Mucosa of descending colon (tissue), 3 donors: ENCODE measurements at regions not wholly inside any gene's neighbourhood (a gene's known extent, or its start where the extent isn't known, plus 50 kb on each side); places are given as distances from the start of the nearest gene placed in this dataset.

Experiments
- ATAC-seq: fragments of 200-7000 bp; cut with Tn5 transposase; one replicate; pipeline ENCODE4 v1.9.1; 2020; ENCODE audit warnings: mild to moderate bottlenecking, moderate library complexity
- DNase-seq, 3 donors: peaks; one replicate each; pipeline ENCODE4 v3.0.0-alpha.2; 2020
- H3K36me3 ChIP-seq: fragments of 200-600 bp; one replicate; pipeline ENCODE4 v1.8.0; 2021; ENCODE audit warnings: low read depth, mild to moderate bottlenecking
- H3K4me1 ChIP-seq: fragments of 200-600 bp; one replicate; pipeline ENCODE4 v1.8.0; 2021; ENCODE audit warnings: low read depth, mild to moderate bottlenecking
- H3K4me3 ChIP-seq: fragments of 200-600 bp; one replicate; pipeline ENCODE4 v1.8.0; 2021; ENCODE audit warnings: mild to moderate bottlenecking
- H3K9me3 ChIP-seq: fragments of 200-600 bp; one replicate; pipeline ENCODE4 v1.8.0; 2021; ENCODE audit warnings: mild to moderate bottlenecking
- CTCF ChIP-seq: fragments of 200-600 bp; IDR thresholded peaks from one replicate; pipeline ENCODE4 v1.8.0; 2022; ENCODE audit warnings: antibody characterized with exemption, mild to moderate bottlenecking
- intact Hi-C, 2 donors: fragments of 100-400 bp; cut with DNase I in 1 of 2; cut with micrococcal nuclease in 1 of 2; formaldehyde crosslinking; loops; one replicate each; pipeline versions ENCODE4 v1.11.0 to v1.11.1; 2022; cut with DNase I, micrococcal nuclease
- donor health status: DM: no; HTN: no; CAD: no; lungs with moderate emphysema.
- donor health status: DM: no; HTN: no; CAD: no.
- donor health status: DM: no; HTN: yes; CAD: no.

GRCh38 chrX:82219129-82219528, 1017.2 kb downstream of the SH3BGRL start:
- Histone ChIP-seq H3K4me1 (no peaks in the 10 kb centered on the region), H3K9me3 (no peaks in the 10 kb centered on the region), H3K4me3 (no peak overlapping the region), H3K36me3 (no peaks in the 10 kb centered on the region)
- no peak for ATAC-seq
- intact Hi-C loops, result no loop called here
- no peak for TF ChIP-seq CTCF
- no peak for DNase-seq

GRCh38 chrX:82224961-82225360, 1023.1 kb downstream of the SH3BGRL start:
- intact Hi-C loops, result no loop called here
- no peak for ATAC-seq
- Histone ChIP-seq H3K9me3 (peaks cover 4% of the 10 kb centered on the region), H3K36me3 (no peaks in the 10 kb centered on the region), H3K4me3 (no peak overlapping the region), H3K4me1 (no peaks in the 10 kb centered on the region)
- no peak for DNase-seq
- no peak for TF ChIP-seq CTCF

- Histone ChIP-seq H3K4me3 (no peak overlapping the region), H3K9me3 (peaks cover 4% of the 10 kb centered on the region), H3K36me3 (no peaks in the 10 kb centered on the region), H3K4me1 (no peaks in the 10 kb centered on the region)
- intact Hi-C loops, result no loop called here
- ATAC-seq (no peak), DNase-seq (no peak)
- TF ChIP-seq CTCF, result no peak
Measured at GRCh38 chrX:82230013-82230412, 1028.1 kb downstream of the SH3BGRL start.

- ATAC-seq (no peak), DNase-seq (no peak)
- no peaks in the 10 kb centered on the region for H3K4me1 ChIP-seq
- H3K36me3 ChIP-seq, result no peaks in the 10 kb centered on the region
- intact Hi-C loops, result no loop called here
- H3K4me3 ChIP-seq, result no peak overlapping the region
- peaks cover 9% of the 10 kb centered on the region for H3K9me3 ChIP-seq
- TF ChIP-seq CTCF, result no peak
Measured at GRCh38 chrX:82232679-82233078, 1030.8 kb downstream of the SH3BGRL start.

GRCh38 chrX:82237328-82237727, 1035.4 kb downstream of the SH3BGRL start:
- TF ChIP-seq CTCF, result no peak
- H3K9me3 ChIP-seq, result peaks cover 26% of the 10 kb centered on the region
- no peak for ATAC-seq
- no peaks in the 10 kb centered on the region for H3K36me3 ChIP-seq
- intact Hi-C loops, result no loop called here
- H3K4me1 ChIP-seq, result no peaks in the 10 kb centered on the region
- no peak overlapping the region for H3K4me3 ChIP-seq
- DNase-seq, result no peak
